Parathyroid adenoma (tissue), 2 donors: ENCODE measurements at regions not wholly inside any gene's neighbourhood (a gene's known extent, or its start where the extent isn't known, plus 50 kb on each side); places are given as distances from the start of the nearest gene placed in this dataset.

Source experiments
- H2AFZ ChIP-seq: fragments of 300-600 bp; sonication (generic); one replicate; pipeline ENCODE4 v1.7.0; 2017; ENCODE audit warnings: antibody characterized with exemption, mild to moderate bottlenecking
- H3K27ac ChIP-seq: fragments of 300-600 bp; sonication (generic); one replicate; pipeline ENCODE4 v1.7.0; 2017
- H3K27me3 ChIP-seq: fragments of 300-600 bp; sonication (generic); one replicate; pipeline ENCODE4 v1.7.0; 2017; ENCODE audit warnings: low read length; ENCODE audit not compliant: control insufficient read depth, insufficient read depth
- H3K36me3 ChIP-seq: fragments of 300-600 bp; sonication (generic); one replicate; pipeline ENCODE4 v1.7.0; 2017; ENCODE audit warnings: low read length; ENCODE audit not compliant: control insufficient read depth, insufficient read depth
- H3K4me1 ChIP-seq: fragments of 300-600 bp; sonication (generic); one replicate; pipeline ENCODE4 v1.7.0; 2017; ENCODE audit warnings: control low read depth
- H3K4me2 ChIP-seq: fragments of 300-600 bp; sonication (generic); one replicate; pipeline ENCODE4 v1.7.0; 2017; ENCODE audit warnings: low read length
- H3K4me3 ChIP-seq: fragments of 300-600 bp; sonication (generic); one replicate; pipeline ENCODE4 v1.7.0; 2017; ENCODE audit warnings: low read depth, low read length
- H3K79me2 ChIP-seq: fragments of 300-600 bp; sonication (generic); one replicate; pipeline ENCODE4 v1.7.0; 2017; ENCODE audit warnings: control low read depth
- H3K9ac ChIP-seq: fragments of 300-600 bp; sonication (generic); one replicate; pipeline ENCODE4 v1.7.0; 2017; ENCODE audit warnings: mild to moderate bottlenecking
- H3K9me3 ChIP-seq: fragments of 300-600 bp; sonication (generic); one replicate; pipeline ENCODE4 v1.7.0; 2017; ENCODE audit warnings: low read length; ENCODE audit not compliant: control insufficient read depth
- TF ChIP-seq, protein P1 (sequence below): fragments of 300-600 bp; sonication (generic); IDR thresholded peaks from one replicate; pipeline ENCODE4 v1.7.0; 2017; ENCODE audit warnings: antibody characterized with exemption, mild to moderate bottlenecking
- donor health status: primary hyperparathyroidism.

DNA sequence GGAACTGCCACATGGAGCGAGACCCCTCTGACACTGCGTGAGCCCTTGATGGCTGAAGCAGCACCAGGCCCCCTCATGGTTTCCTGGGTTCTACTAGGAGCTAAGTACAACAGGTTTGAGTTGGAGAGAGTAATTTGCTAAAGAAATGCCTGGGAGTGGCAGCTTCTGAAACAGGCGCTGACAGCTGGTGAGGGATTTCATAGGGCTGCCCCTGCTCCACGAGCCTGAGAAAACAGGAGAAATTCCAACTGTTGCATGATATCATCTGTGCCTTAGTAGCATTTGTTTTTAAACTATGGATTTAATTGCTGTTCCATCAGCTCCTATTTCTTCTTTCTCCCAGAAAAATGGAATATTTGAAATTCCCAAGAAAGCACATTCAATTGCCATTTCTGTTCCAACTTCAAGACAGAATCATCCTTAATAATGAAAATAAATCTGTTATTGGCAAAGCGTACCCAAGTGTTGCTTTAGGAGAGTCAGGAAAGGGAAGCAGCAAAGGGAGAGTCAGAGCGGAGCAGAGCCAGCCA, 78.8 kb upstream of the ANKFN1 start:
- H3K27me3 ChIP-seq: no peaks in the 10 kb centered on the region
- H3K4me3 ChIP-seq: no peak overlapping the region
- H3K9me3 ChIP-seq: no peaks in the 10 kb centered on the region
- H2AFZ ChIP-seq: no peak overlapping the region
- H3K4me2 ChIP-seq: no peak overlapping the region
- no peaks in the 10 kb centered on the region for H3K36me3 ChIP-seq
- no peak overlapping the region for H3K9ac ChIP-seq
- TF ChIP-seq, protein P1, sequence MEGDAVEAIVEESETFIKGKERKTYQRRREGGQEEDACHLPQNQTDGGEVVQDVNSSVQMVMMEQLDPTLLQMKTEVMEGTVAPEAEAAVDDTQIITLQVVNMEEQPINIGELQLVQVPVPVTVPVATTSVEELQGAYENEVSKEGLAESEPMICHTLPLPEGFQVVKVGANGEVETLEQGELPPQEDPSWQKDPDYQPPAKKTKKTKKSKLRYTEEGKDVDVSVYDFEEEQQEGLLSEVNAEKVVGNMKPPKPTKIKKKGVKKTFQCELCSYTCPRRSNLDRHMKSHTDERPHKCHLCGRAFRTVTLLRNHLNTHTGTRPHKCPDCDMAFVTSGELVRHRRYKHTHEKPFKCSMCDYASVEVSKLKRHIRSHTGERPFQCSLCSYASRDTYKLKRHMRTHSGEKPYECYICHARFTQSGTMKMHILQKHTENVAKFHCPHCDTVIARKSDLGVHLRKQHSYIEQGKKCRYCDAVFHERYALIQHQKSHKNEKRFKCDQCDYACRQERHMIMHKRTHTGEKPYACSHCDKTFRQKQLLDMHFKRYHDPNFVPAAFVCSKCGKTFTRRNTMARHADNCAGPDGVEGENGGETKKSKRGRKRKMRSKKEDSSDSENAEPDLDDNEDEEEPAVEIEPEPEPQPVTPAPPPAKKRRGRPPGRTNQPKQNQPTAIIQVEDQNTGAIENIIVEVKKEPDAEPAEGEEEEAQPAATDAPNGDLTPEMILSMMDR: no peak
- no peaks in the 10 kb centered on the region for H3K4me1 ChIP-seq
- no peak overlapping the region for H3K27ac ChIP-seq
- H3K79me2 ChIP-seq: no peaks in the 10 kb centered on the region

GRCh38 chr17:56076980-56077379, 76.3 kb upstream of the ANKFN1 start:
- no peaks in the 10 kb centered on the region for H3K79me2 ChIP-seq
- H3K4me2 ChIP-seq: no peak overlapping the region
- H3K9me3 ChIP-seq: no peaks in the 10 kb centered on the region
- TF ChIP-seq, protein P1: no peak
- H3K4me3 ChIP-seq: no peak overlapping the region
- H3K27ac ChIP-seq: no peak overlapping the region
- no peaks in the 10 kb centered on the region for H3K4me1 ChIP-seq
- H3K36me3 ChIP-seq: no peaks in the 10 kb centered on the region
- H2AFZ ChIP-seq: no peak overlapping the region
- H3K27me3 ChIP-seq: no peaks in the 10 kb centered on the region
- H3K9ac ChIP-seq: no peak overlapping the region

GRCh38 chr17:56083475-56083874, 69.8 kb upstream of the ANKFN1 start:
- no peak overlapping the region for H2AFZ ChIP-seq
- TF ChIP-seq, protein P1: no peak
- no peaks in the 10 kb centered on the region for H3K9me3 ChIP-seq
- H3K4me2 ChIP-seq: no peak overlapping the region
- H3K4me1 ChIP-seq: no peaks in the 10 kb centered on the region
- H3K36me3 ChIP-seq: no peaks in the 10 kb centered on the region
- H3K27me3 ChIP-seq: no peaks in the 10 kb centered on the region
- no peak overlapping the region for H3K4me3 ChIP-seq
- no peak overlapping the region for H3K9ac ChIP-seq
- no peak overlapping the region for H3K27ac ChIP-seq
- H3K79me2 ChIP-seq: no peaks in the 10 kb centered on the region

- no peaks in the 10 kb centered on the region for H3K27me3 ChIP-seq
- H3K9me3 ChIP-seq: no peaks in the 10 kb centered on the region
- H3K27ac ChIP-seq: no peak overlapping the region
- H3K9ac ChIP-seq: no peak overlapping the region
- no peak overlapping the region for H3K4me3 ChIP-seq
- H3K4me2 ChIP-seq: no peak overlapping the region
- H3K4me1 ChIP-seq: no peaks in the 10 kb centered on the region
- no peaks in the 10 kb centered on the region for H3K79me2 ChIP-seq
- TF ChIP-seq, protein P1: no peak
- no peaks in the 10 kb centered on the region for H3K36me3 ChIP-seq
- H2AFZ ChIP-seq: no peak overlapping the region
Observed at GRCh38 chr17:56085576-56086267, 67.6 kb upstream of the ANKFN1 start.

DNA sequence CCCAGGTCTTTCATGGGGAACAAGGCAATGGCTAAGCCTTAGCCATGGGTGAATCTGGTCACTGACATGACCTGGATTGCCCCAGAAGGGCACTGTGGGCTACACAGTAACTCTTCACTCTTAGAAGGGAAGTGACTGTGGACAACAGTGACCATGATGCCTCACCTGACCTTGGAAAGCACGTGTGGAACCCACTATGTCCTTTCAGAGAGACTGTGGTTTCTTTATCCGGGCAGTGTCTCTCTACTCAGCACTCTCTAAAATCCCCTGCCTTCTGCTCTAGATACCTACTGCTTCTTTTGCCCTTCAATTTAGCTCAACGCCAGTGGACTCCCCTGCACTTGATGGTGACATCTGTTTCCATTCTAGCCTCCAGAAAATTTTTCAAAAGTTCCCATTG, 66.1 kb upstream of the ANKFN1 start:
- Histone ChIP-seq H3K4me3 (no peak overlapping the region), H3K27ac (no peak overlapping the region), H2AFZ (no peak overlapping the region), H3K9me3 (no peaks in the 10 kb centered on the region), H3K9ac (no peak overlapping the region), H3K4me1 (no peaks in the 10 kb centered on the region), H3K4me2 (no peak overlapping the region), H3K79me2 (no peaks in the 10 kb centered on the region), H3K27me3 (no peaks in the 10 kb centered on the region), H3K36me3 (no peaks in the 10 kb centered on the region)
- TF ChIP-seq, protein P1: no peak
